Muscle layer of duodenum (tissue), 2 donors: ENCODE measurements at regions not wholly inside any gene's neighbourhood (a gene's known extent, or its start where the extent isn't known, plus 50 kb on each side); places are given as distances from the start of the nearest gene placed in this dataset.
"Not testable (repeated sequence)": the region's sequence is repeated elsewhere in the genome, so short reads cannot be mapped to it uniquely, and the experiment has no call there.

Experiments used
- H3K27ac ChIP-seq: one replicate; pipeline ENCODE4 v1.7.0; 2013; ENCODE audit warnings: mild to moderate bottlenecking, low read length
- H3K27me3 ChIP-seq: one replicate; pipeline ENCODE4 v1.7.0; 2013; ENCODE audit warnings: low read depth, mild to moderate bottlenecking, control low read depth, low read length
- H3K36me3 ChIP-seq, 2 donors: one replicate each; pipeline ENCODE4 v1.7.0; 2013; ENCODE audit warnings: low read length in 2 of 2, control low read depth in 1 of 2, mild to moderate bottlenecking in 1 of 2; ENCODE audit not compliant: insufficient read depth in 2 of 2, control insufficient read depth in 1 of 2
- H3K4me1 ChIP-seq, 2 donors: one replicate each; pipeline ENCODE4 v1.7.0; 2013; ENCODE audit warnings: low read length in 2 of 2, mild to moderate bottlenecking in 2 of 2, control low read depth in 1 of 2, moderate library complexity in 1 of 2; ENCODE audit not compliant: insufficient read depth in 2 of 2, control insufficient read depth in 1 of 2
- H3K4me3 ChIP-seq, 2 donors: one replicate each; pipeline ENCODE4 v1.7.0; 2013; ENCODE audit warnings: low read length in 2 of 2, low read depth in 1 of 2, mild to moderate bottlenecking in 1 of 2
- H3K9me3 ChIP-seq, 2 donors: one replicate each; pipeline ENCODE4 v1.7.0; 2013; ENCODE audit warnings: low read length in 2 of 2, control low read depth in 1 of 2, mild to moderate bottlenecking in 1 of 2; ENCODE audit not compliant: control insufficient read depth in 1 of 2
- donor health status: healthy.

DNA sequence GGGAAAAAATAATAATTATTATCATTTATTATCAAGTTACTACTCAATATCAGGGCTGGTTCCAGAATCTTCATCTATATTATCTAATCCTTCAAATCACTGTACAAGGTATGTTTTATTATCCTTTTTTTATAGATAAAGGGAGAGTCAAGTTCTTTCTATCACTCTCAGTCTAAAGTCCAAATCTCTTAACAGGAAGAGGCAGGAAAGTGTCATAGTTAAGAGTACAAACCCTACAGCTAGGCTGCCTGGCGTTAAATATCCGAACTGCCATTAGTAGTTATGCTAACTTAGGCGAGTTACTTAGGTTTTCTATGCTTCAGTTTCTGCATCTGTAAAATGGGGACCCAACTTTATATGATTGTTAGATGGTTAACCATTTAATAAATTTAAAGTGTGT lies 99.4 kb upstream of the CCDC91 start:
- Histone ChIP-seq H3K36me3 (no peaks in the 10 kb centered on the region), H3K4me3 (no peak overlapping the region), H3K27me3 (no peaks in the 10 kb centered on the region), H3K9me3 (no peaks in the 10 kb centered on the region), H3K4me1 (no peaks in the 10 kb centered on the region), H3K27ac (no peak overlapping the region)

DNA sequence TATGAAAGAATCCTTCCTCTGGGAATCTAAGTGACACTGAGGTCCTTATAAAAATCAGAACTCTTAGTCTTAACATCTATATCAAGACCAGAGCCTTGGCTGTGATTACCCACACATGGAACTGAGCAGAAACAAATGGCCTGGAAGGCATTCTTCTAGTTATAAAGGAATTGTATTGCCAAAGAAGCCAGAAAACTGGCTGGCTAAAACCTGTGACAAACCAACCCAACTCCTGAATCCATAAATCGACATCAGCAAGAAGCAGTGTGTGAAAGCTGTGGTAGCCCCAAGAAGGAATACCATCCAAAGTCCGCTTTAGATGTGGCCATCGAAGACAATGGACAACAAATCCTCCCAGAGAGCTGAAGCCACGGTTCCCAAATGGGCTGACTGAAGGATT lies 97.9 kb upstream of the CCDC91 start:
- no peaks in the 10 kb centered on the region for H3K27me3 ChIP-seq
- H3K4me3 ChIP-seq = no peak overlapping the region
- no peaks in the 10 kb centered on the region for H3K9me3 ChIP-seq
- no peak overlapping the region for H3K27ac ChIP-seq
- H3K36me3 ChIP-seq = no peaks in the 10 kb centered on the region
- no peaks in the 10 kb centered on the region for H3K4me1 ChIP-seq

DNA sequence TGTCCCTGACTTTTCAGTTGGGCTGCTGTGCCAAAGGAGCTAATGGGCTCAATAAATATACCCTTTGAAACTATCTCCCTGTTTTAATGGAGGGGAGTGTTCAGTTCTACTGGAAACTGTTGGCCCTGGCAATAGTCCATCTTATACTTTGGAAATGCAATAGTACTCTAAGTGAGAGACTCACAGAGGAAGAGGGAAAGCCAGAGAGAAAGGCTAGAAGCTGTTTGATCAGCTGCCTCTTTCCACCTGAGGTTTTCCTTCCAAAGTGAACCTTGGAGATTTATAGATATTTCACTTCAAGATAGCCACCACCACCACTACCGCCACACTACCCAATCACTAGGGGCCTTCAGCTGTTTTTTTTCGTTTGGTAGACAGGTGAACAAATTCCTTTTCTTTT lies 93.6 kb upstream of the CCDC91 start:
- Histone ChIP-seq H3K4me1 (no peaks in the 10 kb centered on the region), H3K36me3 (no peaks in the 10 kb centered on the region), H3K9me3 (no peaks in the 10 kb centered on the region), H3K4me3 (no peak overlapping the region), H3K27me3 (no peaks in the 10 kb centered on the region), H3K27ac (no peak overlapping the region)

DNA sequence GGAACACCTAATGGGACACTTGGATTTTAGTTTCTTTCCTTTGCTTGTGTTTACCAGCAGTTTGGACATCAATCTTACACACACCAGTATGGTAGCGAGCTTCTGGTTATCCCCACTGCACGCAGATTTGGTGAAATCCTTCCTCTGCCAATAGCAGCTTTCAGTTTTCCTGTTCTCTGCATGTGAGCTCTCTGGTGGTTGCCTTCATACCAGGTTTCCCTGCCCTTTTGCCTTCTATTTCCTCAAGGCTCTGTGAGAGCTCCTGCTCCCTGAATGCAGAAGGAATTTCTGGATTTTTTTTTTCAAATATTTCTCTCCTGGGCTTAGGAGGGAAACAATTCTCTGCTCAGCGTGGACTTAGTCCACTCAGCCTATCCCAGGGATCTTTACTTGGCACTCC lies 93.0 kb upstream of the CCDC91 start:
- Histone ChIP-seq H3K4me3 (no peak overlapping the region), H3K36me3 (no peaks in the 10 kb centered on the region), H3K27ac (no peak overlapping the region), H3K4me1 (no peaks in the 10 kb centered on the region), H3K9me3 (no peaks in the 10 kb centered on the region), H3K27me3 (no peaks in the 10 kb centered on the region)

DNA sequence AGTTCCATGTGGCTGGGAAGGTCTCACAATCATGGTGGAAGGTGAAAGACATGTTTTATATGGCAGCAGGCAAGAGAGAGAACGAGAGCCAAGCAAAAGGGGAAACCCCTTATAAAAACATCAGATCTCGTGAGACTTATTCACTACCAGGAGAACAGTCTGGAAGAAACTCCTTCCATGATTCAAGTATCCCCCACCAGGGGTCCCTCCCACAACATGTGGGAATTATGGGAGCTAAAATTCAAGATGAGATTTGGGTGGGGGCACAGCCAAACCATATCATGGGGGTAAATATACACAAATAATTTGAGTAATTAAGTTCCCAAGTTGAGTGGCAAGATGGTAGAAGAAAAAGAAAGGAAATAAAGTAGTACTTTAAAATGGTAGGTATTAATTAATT lies 91.0 kb upstream of the CCDC91 start:
- H3K27ac ChIP-seq, H3K27me3 ChIP-seq, H3K9me3 ChIP-seq, H3K4me1 ChIP-seq, H3K4me3 ChIP-seq, H3K36me3 ChIP-seq: not testable (repeated sequence)

DNA sequence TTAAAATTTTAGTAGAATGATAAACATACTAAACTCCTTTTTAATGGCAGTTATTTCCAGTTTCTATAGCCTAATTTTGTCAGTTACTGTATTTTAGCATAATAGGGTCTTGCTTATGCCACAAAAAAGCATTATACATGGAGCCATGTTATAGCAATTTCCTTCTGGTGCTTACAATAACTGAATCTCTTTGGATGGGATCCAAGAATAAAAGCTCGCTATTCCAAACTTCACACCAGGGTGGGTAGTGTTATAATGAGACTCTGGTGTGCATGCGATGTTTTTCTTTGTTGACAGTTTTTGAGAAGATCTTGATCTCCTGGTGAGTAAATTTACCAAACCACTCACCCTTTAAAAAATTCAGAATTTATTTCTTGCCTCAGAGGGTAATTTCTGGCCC lies 90.4 kb upstream of the CCDC91 start:
- Histone ChIP-seq H3K9me3 (no peaks in the 10 kb centered on the region), H3K27ac (no peak overlapping the region), H3K36me3 (no peaks in the 10 kb centered on the region), H3K27me3 (no peaks in the 10 kb centered on the region), H3K4me3 (no peak overlapping the region), H3K4me1 (no peaks in the 10 kb centered on the region)

DNA sequence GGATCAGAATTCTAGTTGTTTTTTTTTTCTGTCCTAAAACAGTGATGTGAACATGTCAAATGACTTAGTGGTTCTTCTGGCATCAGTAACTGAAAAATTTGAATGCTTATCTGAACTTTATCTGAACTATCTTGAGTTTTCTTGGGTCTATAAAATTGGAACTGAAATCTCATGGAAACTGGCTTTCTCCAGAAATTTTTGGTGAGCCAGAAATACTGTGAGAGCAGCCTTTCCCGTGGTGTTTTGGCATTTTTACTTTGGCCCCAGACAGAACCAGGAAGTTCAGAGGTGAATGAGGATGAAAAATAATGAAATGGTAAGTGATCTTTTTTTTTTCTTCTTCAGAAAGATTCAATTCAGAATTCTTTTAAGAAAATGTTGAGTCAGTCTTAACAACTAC lies 89.5 kb upstream of the CCDC91 start:
- Histone ChIP-seq H3K4me3 (no peak overlapping the region), H3K9me3 (no peaks in the 10 kb centered on the region), H3K27ac (no peak overlapping the region), H3K27me3 (no peaks in the 10 kb centered on the region), H3K4me1 (no peaks in the 10 kb centered on the region), H3K36me3 (no peaks in the 10 kb centered on the region)

DNA sequence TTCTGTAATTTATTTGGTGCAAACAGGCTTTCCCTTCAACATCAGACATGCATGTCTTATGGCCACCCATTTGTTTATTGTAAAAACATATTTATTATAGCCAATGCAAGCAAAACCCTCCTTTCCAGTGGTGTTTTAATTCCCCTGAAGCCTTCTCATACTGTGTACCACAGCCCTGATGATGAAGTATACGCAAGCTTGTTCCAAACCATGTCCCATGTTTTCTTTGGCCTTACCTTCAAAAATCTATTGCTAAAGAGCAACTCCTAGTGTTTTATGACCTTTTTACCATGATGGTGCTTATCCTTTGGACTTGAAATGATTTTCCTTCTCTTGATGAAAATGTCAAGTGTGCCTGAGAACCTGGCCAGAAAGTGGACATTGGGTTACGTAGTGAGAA lies 85.9 kb upstream of the CCDC91 start:
- Histone ChIP-seq H3K27me3 (no peaks in the 10 kb centered on the region), H3K27ac (no peak overlapping the region), H3K4me1 (no peaks in the 10 kb centered on the region), H3K9me3 (no peaks in the 10 kb centered on the region), H3K4me3 (no peak overlapping the region), H3K36me3 (no peaks in the 10 kb centered on the region)

DNA sequence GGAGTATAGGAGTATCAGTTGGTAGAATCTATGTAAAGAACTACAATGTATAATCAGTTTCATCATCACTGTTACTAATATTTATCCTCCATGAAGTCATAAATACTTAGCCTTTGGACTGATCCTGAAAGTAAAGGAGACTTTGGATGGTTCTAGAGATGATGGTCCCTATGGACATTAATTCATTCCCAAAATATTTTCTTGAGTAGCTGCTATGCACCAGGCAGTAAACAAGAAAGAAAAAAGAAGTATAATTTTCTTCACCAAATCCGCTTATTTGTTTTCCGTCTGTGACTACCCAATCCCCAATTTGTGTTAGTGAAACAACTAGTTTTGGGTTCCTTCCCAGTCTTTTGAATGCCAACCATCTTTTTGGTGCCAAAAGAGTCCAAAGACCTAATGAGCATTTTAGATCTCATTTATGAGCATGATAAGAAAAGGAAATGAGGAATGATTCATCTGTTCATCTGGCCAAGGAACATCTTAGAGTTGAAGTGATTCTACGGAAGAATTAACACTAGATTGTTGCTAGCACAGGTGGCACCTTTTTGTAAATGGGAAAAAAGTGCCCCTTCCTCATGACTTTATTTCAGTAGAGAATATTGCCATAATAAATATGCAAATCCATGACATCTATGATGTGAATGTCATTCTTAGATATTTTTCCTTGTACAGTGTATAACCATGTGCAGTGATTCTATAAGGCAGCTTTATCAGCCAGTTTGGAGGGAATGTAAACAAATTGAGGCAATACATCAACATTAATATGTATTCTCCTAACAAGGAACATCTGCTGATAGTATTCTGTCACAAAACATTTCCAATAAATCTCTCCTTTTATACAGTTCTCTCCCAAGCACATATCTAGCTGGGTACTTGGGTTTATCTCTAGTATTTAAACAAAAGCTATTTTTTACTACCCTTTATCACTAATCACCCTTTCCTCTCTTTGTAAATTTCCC lies 85.1 kb upstream of the CCDC91 start:
- Histone ChIP-seq H3K9me3 (no peaks in the 10 kb centered on the region), H3K4me3 (no peak overlapping the region), H3K36me3 (no peaks in the 10 kb centered on the region), H3K4me1 (no peaks in the 10 kb centered on the region), H3K27me3 (no peaks in the 10 kb centered on the region), H3K27ac (no peak overlapping the region)

DNA sequence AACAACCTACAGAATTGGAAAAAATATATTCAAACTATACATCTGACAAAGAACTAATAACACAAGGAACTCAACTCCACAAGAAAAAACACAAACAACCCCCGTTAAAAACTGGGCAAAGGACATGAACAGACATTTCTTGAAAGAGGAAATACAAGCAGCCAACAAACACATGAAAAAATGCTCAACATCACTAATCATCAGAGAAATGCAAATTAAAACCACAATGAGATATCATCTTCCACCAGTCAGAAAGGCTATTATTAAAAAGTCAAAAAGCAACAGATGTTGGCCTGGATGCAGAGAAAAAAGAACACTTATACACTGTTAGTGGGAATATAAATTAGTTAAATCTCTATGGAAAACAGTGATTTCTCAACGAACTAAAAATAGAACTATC lies 82.6 kb upstream of the CCDC91 start:
- no peak overlapping the region for H3K27ac ChIP-seq
- peaks cover 0 to 3% of the 10 kb centered on the region in 2 donors for H3K9me3 ChIP-seq
- H3K36me3 ChIP-seq = no peaks in the 10 kb centered on the region
- no peaks in the 10 kb centered on the region for H3K4me1 ChIP-seq
- no peak overlapping the region for H3K4me3 ChIP-seq
- no peaks in the 10 kb centered on the region for H3K27me3 ChIP-seq

DNA sequence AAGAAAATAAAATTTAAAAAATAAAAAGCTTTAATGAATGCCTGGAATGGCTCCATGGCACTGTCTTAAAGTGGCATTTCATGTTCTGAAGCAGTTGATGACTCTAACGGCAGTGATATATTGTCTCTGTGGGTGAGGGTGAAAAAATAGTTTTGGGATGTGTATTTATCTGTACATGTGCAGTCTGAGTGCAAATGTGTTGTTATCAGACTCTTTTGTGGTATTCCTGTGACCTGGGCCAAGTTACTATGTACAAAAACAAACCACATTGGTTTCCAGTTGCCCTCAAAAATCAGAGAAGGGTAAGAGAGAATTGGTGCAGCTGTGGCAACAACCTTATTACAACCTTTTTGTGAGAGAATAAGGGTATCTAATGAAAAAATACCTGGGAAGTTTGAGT lies 81.7 kb upstream of the CCDC91 start:
- no peaks in the 10 kb centered on the region for H3K27me3 ChIP-seq
- no peak overlapping the region for H3K4me3 ChIP-seq
- no peak overlapping the region for H3K27ac ChIP-seq
- H3K9me3 ChIP-seq = peaks cover 0 to 3% of the 10 kb centered on the region in 2 donors
- H3K36me3 ChIP-seq = no peaks in the 10 kb centered on the region
- H3K4me1 ChIP-seq = no peaks in the 10 kb centered on the region

DNA sequence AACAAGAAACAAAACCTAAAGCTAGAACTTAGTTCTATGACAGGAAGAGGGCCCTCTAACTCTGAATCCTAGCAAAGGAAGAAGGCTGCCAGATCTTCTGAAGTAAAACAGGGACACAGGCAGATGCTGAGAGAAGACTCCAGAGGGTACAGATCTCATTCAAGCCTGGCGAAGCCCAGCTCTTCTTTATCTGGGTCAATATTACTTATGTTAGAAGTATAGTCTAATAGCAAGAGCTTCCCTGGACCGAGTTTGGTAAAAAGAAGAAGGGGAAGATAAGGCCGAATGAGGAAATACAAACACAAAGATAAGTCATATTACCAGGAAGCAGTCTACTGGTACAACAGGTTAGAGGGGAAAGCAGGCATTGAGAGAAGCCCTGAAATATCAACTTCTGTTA lies 79.9 kb upstream of the CCDC91 start:
- Histone ChIP-seq H3K4me3 (no peak overlapping the region), H3K27ac (no peak overlapping the region), H3K36me3 (no peaks in the 10 kb centered on the region), H3K9me3 (peaks cover 0 to 3% of the 10 kb centered on the region in 2 donors), H3K27me3 (no peaks in the 10 kb centered on the region), H3K4me1 (no peaks in the 10 kb centered on the region)
